Hematopoietic multipotent progenitor cell treated with erythropoietin and hydrocortisone succinate and interleukin-3 and kit ligand, for 6 days (in vitro differentiated cells): ENCODE measurements at regions not wholly inside any gene's neighbourhood (a gene's known extent, or its start where the extent isn't known, plus 50 kb on each side); places are given as distances from the start of the nearest gene placed in this dataset.
"Not testable (repeated sequence)": the region's sequence is repeated elsewhere in the genome, so short reads cannot be mapped to it uniquely, and the experiment has no call there.

ENCODE experiments used
- DNase-seq: peaks from one replicate; pipeline ENCODE4 v3.0.0-alpha.2; 2015

DNA sequence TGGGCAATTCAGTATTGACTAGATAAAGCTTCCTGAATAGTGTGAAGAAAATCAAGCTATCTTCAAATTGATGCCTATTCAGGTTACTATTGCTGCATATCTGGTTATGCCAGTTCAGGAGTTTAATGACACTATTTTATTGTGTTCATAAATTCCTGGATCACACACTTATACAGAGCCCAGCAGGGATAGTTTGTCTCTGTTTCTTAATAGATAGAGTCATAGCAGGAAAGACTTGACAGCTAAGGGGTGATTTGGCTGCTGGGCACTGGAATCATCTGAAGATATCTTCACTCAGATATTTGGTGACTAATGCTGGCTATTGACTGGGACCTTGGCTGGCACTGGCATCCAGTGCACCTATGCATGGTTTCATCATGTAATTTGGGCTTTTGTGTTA is 187.8 kb downstream of the PYDC2 start:
- no peak for DNase-seq

DNA sequence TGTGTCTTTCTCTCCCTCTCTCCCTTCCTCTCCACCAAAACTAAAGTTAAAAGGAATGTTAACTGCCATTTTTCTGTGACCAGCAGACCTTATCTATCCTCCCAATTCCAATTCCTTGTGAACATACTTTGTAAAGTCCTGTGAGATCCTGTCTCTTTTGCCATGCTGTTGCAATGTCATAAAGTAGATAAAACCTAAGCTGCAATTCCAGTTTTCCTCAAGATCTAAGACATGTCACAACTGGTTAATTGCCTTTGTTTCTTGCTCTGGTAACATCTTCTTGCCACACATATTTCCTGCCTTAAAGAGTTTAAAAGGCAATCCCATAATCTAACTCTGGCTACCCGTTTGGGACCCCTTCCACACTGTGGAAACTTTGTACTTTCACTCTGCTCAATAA is 188.7 kb downstream of the PYDC2 start:
- DNase-seq: no peak

DNA sequence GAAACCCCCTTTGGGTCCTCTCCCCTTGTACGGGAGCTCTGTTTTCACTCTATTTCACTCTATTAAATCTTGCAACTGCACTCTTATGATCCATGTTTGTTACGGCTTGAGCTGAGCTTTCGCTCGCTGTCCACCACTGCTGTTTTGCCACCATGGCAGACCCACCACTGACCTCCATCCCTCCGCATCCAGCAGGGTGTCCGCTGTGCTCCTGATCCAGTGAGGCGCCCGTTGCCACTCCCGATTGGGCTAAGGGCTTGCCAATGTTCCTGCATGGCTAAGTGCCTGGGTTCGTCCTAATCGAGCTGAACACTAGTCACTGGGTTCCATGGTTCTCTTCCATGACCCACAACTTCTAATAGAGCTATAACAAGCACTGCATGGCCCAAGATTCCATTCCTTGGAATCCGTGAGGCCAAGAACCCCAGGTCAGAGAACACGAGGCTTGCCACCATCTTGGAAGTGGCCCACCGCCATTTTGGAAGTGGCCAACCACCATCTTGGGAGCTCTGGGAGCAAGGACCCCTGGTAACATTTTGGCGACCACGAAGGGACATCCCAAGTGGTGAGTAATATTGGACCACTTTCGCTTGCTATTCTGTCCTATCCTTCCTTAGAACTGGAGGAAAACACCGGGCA is 197.9 kb downstream of the PYDC2 start:
- not testable (repeated sequence) for DNase-seq

DNA sequence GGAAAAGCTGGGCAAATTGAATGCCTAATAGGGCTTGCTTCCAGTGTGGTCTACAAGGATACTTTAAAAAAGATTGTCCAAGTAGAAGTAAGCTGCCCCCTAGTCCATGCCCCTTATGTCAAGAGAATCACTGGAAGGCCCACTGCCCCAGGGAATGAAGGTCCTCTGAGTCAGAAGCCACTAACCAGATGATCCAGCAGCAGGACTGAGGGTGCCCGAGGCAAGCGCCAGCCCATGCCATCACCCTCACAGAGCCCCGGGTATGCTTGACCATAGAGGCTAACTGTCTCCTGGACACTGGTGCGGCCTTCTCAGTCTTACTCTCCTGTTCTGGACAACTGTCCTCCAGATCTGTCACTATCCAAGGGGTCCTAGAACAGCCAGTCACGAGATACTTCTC is 201.2 kb downstream of the PYDC2 start:
- not testable (repeated sequence) for DNase-seq

DNA sequence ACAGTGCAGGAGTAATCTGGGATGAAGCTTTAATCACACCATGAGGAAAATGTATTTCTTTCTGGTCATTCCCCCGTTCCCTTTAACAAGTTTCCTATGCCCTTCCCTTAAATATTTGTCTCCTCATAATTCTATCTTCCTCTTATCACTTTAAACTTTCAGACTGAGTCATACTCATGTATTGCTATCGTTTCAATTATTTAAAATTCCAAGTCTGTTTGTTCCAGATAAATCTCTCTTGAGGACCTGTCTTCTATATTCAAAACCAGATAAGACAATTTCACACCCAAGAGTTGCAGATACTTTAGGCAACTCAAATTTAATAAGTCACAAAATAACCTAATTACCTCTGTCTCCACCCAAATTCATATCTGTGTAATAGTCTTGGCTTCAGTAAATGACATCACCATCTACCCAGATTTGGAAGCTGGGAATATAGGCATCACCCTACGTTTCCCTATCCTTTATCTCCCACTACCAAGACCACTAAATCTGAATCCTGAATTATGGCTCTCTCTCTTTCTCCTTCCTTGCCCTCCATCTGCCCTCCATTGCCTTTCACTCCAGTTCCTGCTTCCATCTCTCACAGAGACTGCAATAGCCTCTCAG is 220.1 kb downstream of the PYDC2 start:
- no peak for DNase-seq

DNA sequence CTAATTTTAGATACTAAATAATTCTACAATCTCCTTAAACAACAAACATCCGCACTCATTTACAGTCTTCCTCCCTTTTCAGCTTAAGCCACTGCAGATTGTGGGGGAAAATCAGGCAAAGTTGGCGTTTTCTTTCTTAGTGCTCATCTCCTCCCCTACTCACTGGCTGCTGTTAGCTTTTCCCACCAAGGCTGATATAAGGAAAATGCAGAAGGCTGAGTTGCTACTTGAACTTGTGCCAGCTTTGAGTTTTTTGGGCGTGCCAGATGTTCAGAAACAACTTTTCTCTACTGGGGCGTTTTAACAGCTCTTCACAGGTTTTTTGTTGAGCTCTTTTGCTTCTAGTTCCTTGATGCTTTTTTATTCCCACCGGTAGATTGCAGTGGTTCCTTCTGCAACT is 222.0 kb downstream of the PYDC2 start:
- no peak for DNase-seq

DNA sequence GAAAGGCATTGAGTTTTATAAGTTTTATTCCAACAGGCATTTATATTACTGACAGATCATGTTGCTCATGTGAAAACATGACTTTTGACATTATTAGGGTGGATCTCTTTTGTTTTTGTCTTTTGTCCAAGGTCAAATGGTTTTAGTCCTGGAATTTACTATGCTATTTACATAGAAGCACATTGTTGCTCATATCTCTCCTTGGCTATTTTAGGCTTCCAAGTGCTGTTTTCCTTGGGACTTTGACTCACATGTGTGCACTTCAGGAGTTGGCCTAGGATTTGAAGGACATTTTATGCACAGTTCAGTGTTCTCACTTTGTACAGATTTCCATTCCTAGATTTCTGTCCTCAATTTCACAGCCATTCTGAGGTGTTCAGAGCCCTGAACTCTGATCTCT is 225.7 kb downstream of the PYDC2 start:
- no peak for DNase-seq

DNA sequence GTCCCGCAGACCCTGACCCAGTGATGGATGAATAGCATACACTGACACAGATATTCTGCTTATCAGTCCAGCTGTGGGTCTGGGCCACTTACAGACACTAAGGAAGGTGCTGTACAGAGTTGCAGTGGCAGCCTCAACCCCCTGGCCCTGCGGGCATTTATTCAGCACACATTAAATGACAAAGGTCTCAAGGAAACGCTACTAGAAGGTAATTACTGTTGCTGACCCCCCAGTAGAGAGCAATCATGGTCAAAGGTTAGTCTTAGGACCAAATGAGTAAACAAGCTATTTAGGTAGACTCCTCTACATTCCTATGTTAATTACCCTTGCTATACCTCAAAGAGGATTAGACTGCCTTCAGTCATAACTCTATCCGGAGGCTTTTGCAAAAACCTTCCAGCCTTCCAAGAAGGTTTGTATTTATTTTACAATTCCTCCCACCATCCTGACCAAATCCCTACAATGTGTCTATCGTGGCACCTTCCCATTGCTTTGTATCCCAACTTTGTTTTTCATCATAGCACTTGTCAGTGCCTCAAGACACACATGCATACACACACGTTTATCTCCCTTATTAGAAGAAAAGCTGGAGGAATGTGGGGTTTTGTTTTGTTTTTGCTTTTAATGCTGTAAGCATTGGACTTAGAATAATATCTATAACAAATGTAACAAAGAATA is 227.9 kb downstream of the PYDC2 start:
- DNase-seq: no peak

DNA sequence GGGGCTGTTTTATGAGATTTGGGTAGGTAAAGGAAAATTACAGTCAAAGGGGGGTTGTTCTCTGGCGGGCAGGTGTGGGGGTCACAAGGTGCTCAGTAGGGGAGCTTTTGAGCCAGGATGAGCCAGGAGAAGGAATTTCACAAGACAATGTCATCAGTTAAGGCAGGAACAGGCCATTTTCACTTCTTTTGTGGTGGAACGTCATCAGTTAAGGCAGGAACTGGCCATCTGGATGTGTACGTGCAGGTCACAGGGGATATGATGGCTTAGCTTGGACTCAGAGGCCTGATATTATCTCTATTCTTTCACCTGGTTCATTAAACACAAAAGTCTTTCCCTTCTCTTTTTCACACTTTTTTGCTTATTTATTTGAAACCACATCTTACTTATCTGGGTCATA is 230.2 kb downstream of the PYDC2 start:
- DNase-seq: not testable (repeated sequence)

DNA sequence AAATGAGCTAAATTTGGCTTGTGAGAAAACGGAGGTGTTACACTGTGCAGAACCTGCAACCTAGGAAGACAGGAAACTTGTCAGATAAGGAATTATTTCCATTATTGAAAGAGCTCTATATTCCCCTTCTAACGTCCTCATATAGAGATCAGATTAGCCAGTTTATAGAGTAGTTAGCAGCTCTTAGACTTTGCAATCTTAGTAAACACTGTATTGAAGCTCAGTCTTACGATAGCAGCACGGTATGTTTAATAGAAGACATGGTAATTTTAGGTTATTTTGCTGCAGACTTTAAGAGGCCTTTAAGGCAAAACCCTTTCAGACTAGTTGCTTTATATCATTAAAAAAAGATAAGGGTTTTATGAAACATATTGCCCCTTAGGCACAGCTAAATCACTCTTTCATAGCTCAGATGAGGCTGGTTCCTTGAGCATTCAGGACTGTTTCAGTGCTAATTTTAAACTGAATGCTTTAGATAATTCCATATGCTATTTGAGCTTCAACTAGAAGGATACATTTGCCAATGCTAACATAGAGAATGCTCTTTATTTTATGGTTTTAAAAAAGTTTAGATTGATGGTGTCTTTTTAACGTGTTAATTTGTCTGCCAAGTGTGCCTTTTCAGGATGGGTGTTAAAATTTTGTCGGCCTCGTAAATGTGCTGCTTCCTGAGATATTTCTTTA is 234.3 kb downstream of the PYDC2 start:
- DNase-seq: no peak

DNA sequence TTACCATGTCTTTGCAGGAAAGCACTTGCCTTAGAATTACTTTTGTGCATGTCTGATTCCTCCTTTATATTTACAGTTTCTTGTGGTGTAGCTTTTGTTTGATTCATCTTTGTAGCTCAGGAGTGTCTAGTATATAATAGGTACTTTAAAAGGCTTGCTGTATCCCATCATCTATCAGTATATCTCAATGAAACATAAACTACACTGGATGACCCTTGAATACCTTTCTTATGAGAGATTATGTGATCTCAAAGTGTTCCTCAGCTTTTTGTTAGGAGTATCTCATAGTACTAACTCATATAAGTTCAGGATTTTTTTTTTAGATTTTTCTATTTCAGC is 234.8 kb downstream of the PYDC2 start:
- DNase-seq: no peak

DNA sequence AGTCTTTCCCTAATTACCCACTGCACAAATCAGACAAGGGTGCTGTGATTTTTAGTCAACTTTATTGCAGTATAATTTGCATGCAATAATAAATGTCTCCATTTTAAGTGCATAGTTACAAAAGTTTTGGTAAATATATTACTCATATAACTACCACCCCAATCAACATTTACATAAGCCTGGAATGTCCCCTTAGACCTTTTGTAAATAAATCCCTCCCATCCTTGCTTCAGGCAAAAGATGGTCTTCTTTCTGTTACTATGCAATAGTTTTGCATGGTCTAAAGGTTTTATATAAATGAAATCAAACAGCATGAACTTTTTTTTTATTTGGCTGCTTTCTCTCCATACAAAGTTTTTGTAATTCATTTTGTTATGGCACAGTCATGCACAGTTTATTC is 235.4 kb downstream of the PYDC2 start:
- DNase-seq: no peak

DNA sequence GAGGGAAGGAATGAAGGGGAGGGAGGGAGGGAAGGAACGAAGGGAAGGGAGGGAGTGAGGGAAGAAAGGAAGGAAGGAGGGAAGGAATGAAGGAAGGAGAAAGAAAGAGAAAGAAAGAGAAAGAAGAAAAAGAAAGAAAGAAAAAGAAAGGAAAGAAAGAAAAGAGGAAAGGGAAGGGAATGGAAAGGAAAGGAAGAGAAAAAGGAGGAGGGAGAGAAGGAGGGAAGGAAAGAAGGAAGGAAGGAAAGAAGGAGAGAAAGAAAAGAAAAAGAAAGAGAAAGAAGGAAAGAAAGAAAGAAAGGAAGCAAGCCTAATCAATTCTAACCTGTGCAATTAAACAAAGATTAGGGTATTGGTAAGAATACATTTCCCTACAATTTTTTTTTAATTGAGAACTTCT is 238.6 kb downstream of the PYDC2 start:
- no peak for DNase-seq

DNA sequence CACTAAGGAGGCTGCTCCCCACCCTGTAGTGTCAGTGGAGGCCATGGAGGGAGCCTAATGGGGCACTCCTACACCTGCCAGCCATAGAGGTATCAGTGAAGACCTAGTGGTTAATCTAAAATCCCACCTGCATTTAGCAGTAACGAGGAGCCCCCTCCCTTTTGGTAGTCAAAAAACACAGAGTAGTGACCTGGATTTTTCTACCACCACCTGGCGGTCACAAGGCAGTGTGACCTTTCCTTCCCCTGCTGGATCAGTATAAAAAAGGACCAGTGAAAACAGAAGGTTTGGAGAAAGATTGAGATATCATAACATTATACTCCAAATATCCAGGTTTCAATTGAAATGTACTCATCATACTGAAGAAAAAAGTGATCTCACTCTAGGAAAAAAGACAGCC is 241.2 kb downstream of the PYDC2 start:
- no peak for DNase-seq

DNA sequence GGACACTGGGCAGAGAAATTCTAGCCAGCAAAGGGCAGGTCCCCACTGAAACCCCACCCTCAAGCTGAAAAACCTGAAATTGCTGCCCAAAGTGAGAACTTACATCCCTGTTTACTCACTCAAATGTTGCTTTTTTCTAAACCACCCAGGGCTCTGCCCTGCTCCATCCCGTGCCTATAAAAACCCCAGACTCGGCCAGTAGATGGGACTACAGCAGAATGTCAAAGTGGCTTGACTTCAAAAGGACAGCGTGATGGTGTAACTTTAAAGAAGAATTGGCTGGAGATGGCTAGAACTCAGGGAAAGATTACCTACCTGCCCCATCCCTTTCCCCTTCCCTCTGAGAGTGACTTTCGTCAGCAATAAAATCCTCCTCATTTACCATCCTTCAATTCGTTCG is 246.9 kb downstream of the PYDC2 start:
- DNase-seq: no peak

DNA sequence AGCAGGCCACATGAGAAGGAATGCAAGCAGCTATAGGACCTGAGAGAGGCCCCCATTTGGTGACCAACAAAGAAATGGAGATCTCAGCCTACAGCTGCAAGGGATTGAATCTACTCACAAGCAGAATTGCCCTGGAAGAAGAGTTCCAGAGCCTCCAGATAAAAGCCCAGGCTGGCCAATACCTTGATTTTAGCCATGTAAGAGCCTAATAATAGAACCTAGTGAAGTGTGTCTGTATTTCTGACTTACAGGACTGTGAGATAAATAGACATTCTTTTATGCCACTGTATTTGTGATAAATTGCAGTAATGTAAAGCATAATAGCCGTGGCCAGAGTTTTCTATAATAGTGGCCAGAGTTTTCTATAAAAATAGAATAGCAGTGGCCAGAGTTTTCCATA is 254.6 kb downstream of the PYDC2 start:
- no peak for DNase-seq

DNA sequence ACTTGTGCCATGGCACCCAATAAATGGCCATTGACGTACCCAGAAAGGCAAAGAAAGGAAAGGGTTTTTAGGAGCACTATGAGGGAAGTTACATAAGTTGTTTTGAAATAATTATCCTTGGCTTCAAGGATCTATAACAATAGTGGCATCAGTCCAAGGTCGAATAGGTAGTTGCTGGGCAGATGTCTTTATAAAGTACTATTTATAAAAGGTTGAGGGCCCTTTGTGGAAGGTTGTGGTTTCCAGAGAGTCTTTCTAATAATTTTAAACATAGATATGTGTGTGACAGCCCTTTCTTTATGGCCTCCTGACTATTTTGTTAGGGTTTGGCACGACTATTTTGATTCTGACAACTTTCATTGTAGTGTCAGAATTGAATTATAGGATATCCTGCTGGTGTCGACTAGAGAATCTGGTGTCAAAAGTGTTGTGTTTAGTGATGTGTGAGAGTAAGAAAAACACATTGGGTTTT is 260.5 kb downstream of the PYDC2 start:
- DNase-seq: no peak

DNA sequence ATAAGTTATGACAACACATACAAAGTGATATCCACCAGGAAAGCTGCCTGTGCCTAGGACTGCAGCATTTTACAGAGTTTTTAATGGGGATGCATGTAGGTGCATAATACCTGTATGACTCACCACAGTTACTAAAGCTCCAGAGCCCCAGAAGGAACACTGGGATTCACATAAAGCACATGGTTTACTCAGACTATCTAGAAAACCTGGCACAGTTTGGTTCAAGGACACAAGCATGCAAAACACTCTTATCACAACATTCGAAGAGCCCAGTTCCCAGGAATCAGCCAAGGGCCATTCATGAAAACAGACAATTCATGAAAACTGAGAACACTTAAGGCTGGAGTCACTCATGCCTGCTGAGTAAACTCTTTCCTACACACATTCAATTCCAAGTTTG is 261.0 kb downstream of the PYDC2 start:
- no peak for DNase-seq

DNA sequence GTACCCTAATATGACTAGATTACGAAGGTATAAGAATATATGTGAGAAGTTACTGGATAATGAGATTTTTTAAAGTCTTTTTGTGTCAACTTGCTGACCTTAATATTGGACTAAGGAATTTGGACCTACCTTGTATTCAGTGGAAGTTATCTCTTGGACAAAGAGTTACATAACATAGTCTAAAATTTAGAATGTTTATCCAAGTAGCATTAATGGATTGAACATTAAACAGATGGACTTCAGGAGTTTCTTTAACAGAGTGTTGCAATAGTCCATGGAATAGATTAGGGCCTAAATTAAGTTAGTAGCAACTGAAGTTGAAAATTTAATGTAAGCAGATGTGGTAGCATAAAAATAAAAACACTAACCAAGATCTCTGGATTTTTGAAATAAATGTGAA is 266.4 kb downstream of the PYDC2 start:
- DNase-seq: no peak

DNA sequence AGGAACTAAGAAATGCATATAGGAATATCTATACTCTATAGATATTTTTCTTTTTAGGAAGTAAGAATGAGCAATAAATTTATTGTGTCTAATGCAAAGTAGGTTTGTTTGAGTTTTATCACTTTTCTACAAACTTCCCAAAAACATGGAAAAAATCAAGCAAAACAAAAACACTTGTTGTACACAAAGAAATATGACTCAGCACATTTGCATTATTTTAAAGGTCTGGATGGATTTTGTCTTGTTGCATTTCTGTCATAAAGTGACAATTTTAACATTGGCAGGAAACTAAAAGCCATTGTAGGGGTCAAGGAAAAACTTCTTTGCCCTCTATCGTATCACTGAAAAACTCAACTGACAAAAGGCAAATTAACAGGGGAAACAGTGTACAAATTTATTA is 267.2 kb downstream of the PYDC2 start:
- no peak for DNase-seq

DNA sequence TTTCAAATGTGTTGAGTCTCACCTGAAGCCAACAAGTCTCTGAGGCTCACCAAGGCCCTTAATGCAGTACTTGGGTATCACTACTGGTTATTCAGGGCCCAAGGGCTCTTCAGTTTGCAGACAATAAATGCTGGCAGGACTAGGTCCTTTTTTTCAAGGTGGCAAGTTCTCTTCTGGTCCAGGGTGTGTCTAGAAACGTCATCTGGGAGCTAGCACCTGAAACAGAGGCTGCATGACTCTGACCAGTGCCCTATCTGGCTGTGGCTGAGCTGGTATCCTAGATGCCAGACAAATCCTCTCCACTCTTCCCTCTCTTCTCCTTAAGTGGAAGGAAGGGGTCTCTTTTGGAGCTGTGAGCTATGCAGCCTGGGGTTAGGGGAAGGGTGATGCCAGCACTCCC is 276.8 kb downstream of the PYDC2 start:
- DNase-seq: no peak

DNA sequence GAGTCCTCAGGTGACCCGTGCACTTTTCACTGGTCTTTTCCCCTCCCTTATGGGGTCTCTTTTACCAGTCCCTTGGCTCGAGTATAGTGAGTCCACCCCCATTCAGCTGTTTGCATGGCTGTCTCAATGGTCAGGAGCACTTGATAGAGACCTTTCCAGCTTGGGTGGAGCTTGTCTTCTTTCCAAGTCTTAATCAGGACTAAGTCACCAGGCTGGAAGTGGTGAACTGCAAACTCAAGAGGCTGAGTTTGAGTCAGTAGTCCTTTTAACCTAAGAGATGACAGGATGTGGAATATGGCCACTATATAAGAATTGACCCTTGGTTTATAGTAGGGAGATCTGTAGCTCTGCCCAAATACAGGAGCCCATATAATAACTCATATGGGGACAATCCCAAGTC is 279.7 kb downstream of the PYDC2 start:
- DNase-seq: no peak

DNA sequence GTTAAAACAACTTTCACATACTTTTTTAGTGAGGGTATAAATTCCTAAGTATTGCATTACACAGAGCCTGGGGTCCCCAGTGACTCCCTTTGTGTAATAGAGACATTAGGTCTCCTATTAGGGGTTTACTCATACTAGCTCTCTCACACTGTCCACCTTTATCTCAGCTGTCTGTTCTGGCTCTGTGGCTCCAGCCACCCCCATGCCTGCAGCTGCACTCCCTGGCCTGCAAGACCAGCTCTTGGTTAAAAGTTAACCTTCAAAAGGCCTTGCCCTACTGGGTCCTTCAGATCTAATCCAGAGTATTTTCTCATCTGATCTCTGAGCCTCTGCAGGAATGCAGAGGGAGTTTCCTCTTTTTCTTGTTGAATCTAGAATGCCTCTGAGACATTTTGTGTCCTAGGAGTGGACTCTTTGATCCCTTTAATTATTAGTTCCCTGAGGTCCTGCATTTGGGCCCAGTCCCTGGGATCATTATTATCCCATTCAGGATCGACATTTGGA is 280.9 kb downstream of the PYDC2 start:
- DNase-seq: not testable (repeated sequence)

DNA sequence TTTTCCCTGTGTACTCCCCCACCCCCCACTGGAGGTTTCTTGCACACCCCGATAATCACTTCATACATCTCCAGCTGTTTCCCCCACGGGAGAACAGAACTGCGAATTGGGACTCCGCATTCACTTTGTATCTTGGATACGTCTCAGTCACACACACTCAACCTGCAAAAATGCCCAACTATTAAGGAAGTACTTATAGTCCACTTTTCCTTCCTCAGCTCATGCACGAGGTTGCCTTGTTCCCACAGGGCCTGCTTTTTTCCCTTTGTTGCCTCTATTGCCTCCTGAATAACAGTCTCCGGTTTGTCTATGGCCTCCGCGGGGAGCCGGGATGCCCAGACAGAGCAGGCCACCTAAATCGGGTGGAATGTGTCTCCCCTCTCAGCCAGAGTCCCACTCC is 282.3 kb downstream of the PYDC2 start:
- no peak for DNase-seq
